KMS-11 (cell line): ENCODE measurements at regions not wholly inside any gene's neighbourhood (a gene's known extent, or its start where the extent isn't known, plus 50 kb on each side); places are given as distances from the start of the nearest gene placed in this dataset.

Experiments
- H2AFZ ChIP-seq: fragments of 200-600 bp; sonication (generic); 2 replicates; pipeline ENCODE4 v1.6.1; 2016; ENCODE audit warnings: antibody characterized with exemption, mixed run types, low read depth
- H3K27ac ChIP-seq: fragments of 200-600 bp; sonication (generic); 2 replicates; pipeline ENCODE4 v1.6.1; 2016; ENCODE audit warnings: mild to moderate bottlenecking, mixed run types
- H3K27me3 ChIP-seq: fragments of 200-600 bp; sonication (generic); 2 replicates; pipeline ENCODE4 v1.6.1; 2017; ENCODE audit warnings: mild to moderate bottlenecking, low read depth, mixed run types, moderate library complexity; ENCODE audit not compliant: insufficient read depth
- H3K36me3 ChIP-seq: fragments of 200-600 bp; sonication (generic); 2 replicates; pipeline ENCODE4 v1.6.1; 2017; ENCODE audit warnings: mild to moderate bottlenecking, mixed run types; ENCODE audit not compliant: insufficient read depth
- H3K4me1 ChIP-seq: fragments of 200-600 bp; sonication (generic); 2 replicates; pipeline ENCODE4 v1.6.1; 2016; ENCODE audit warnings: mild to moderate bottlenecking, low read depth, mixed run types; ENCODE audit not compliant: poor library complexity, severe bottlenecking
- H3K4me2 ChIP-seq: fragments of 200-600 bp; sonication (generic); 2 replicates; pipeline ENCODE4 v1.7.0; 2016; ENCODE audit warnings: mild to moderate bottlenecking, mixed run types
- H3K4me3 ChIP-seq: fragments of 200-600 bp; sonication (generic); IDR thresholded peaks from 2 replicates; pipeline ENCODE4 v1.6.1; 2017; ENCODE audit warnings: low read depth, low read length, mixed read lengths; ENCODE audit not compliant: insufficient read depth
- H3K79me2 ChIP-seq: fragments of 200-600 bp; sonication (generic); 2 replicates; pipeline ENCODE4 v1.6.1; 2016; ENCODE audit warnings: low read depth, mixed run types; ENCODE audit not compliant: insufficient read depth
- H3K9ac ChIP-seq: fragments of 200-600 bp; sonication (generic); 2 replicates; pipeline ENCODE4 v1.6.1; 2016; ENCODE audit warnings: mild to moderate bottlenecking, mixed run types
- H4K20me1 ChIP-seq: fragments of 200-600 bp; sonication (generic); 2 replicates; pipeline ENCODE4 v1.6.1; 2016; ENCODE audit warnings: mild to moderate bottlenecking, mixed run types; ENCODE audit not compliant: insufficient read depth
- CTCF ChIP-seq: fragments of 200-600 bp; sonication (generic); conservative IDR thresholded peaks from 2 replicates; pipeline ENCODE4 v1.6.1; 2017; ENCODE audit warnings: low read depth, mild to moderate bottlenecking, antibody characterized with exemption, low read length, moderate library complexity, mixed read lengths

GRCh38 chr3:174531262-174531982 lies 327.7 kb upstream of the NAALADL2 start:
- Histone ChIP-seq H3K36me3 (no peaks in the 10 kb centered on the region), H3K4me1 (no peaks in the 10 kb centered on the region)
- no peak for TF ChIP-seq CTCF

GRCh38 chr3:174532216-174532615 lies 326.9 kb upstream of the NAALADL2 start:
- no peak overlapping the region for H2AFZ ChIP-seq
- no peaks in the 10 kb centered on the region for H3K4me1 ChIP-seq
- H3K36me3 ChIP-seq: no peaks in the 10 kb centered on the region
- no peak overlapping the region for H3K4me3 ChIP-seq
- no peak overlapping the region for H3K27ac ChIP-seq
- H4K20me1 ChIP-seq: no peaks in the 10 kb centered on the region
- H3K27me3 ChIP-seq: no peaks in the 10 kb centered on the region
- no peaks in the 10 kb centered on the region for H3K79me2 ChIP-seq
- H3K9ac ChIP-seq: no peak overlapping the region
- H3K4me2 ChIP-seq: no peak overlapping the region
- TF ChIP-seq CTCF: no peak

More at GRCh38 chr3:174531262-174531982, 327.7 kb upstream of the NAALADL2 start:
- Histone ChIP-seq H3K79me2 (no peaks in the 10 kb centered on the region), H3K9ac (no peak overlapping the region), H2AFZ (no peak overlapping the region), H3K27ac (no peak overlapping the region), H3K27me3 (no peaks in the 10 kb centered on the region), H3K4me2 (no peak overlapping the region), H3K4me3 (no peak overlapping the region), H4K20me1 (no peaks in the 10 kb centered on the region)

- Histone ChIP-seq H3K79me2 (no peaks in the 10 kb centered on the region), H4K20me1 (no peaks in the 10 kb centered on the region), H3K36me3 (no peaks in the 10 kb centered on the region), H3K4me3 (no peak overlapping the region), H2AFZ (no peak overlapping the region), H3K9ac (no peak overlapping the region), H3K27ac (no peak overlapping the region), H3K4me1 (no peaks in the 10 kb centered on the region), H3K4me2 (no peak overlapping the region), H3K27me3 (no peaks in the 10 kb centered on the region)
- TF ChIP-seq CTCF: no peak
These were observed 326.4 kb upstream of the NAALADL2 start for GRCh38 chr3:174532776-174533175.

- no peaks in the 10 kb centered on the region for H3K27me3 ChIP-seq
- no peak overlapping the region for H2AFZ ChIP-seq
- no peaks in the 10 kb centered on the region for H3K79me2 ChIP-seq
- no peaks in the 10 kb centered on the region for H3K36me3 ChIP-seq
- no peak overlapping the region for H3K4me3 ChIP-seq
- no peak overlapping the region for H3K4me2 ChIP-seq
- H4K20me1 ChIP-seq: no peaks in the 10 kb centered on the region
- no peak overlapping the region for H3K27ac ChIP-seq
- H3K4me1 ChIP-seq: no peaks in the 10 kb centered on the region
- H3K9ac ChIP-seq: no peak overlapping the region
- TF ChIP-seq CTCF: no peak
These were observed 325.8 kb upstream of the NAALADL2 start for GRCh38 chr3:174533286-174533685.
